ENCODE measurements at regions not wholly inside any gene's neighbourhood (a gene's known extent, or its start where the extent isn't known, plus 50 kb on each side); places are given as distances from the start of the nearest gene placed in this dataset.

GRCh38 chr1:63004868-63005267 lies 220.9 kb downstream of the ATG4C start:
- ChIA-PET RAD21 (ENCODE audit: unreplicated experiment) (interaction anchor here (1.6 kb wide), 1 partner anchor 144 kb away, joined by 10 read pairs; no protein-coding TSS in a partner anchor), SMC1A (ENCODE audit: uncharacterized antibody, unreplicated experiment) (interaction anchor here (1.2 to 1.7 kb wide), 2 partner anchors 92 to 144 kb away, joined by 3 to 6 read pairs; no protein-coding TSS in a partner anchor), CTCF (interaction anchor here (0.6 to 1.5 kb wide), 4 partner anchors 121 to 435 kb away, joined by 3 to 12 read pairs (median 3); no protein-coding TSS in a partner anchor), POLR2A (no interaction called here)
- no peak for DNase-seq (ENCODE audit: low read depth, low spot score)
- H2AFZ ChIP-seq (ENCODE audit: control insufficient read depth, low read depth, low read length) = no peak overlapping the region
- no peak for ATAC-seq
- TF ChIP-seq CTCF (IDR thresholded peaks at IDR 0.05 in 2 of 3, conservative IDR thresholded peaks at IDR 0.05 in 1 of 3; ENCODE audit: control insufficient read depth in 2 of 3, extremely low read depth in 1 of 3, insufficient read depth in 1 of 3, low read depth in 3 of 3, low read length in 3 of 3) (peak in 1 of 3 experiments; percentile 41; a peak in 2 of 6 replicates), E2F4 (IDR thresholded peaks at IDR 0.05; ENCODE audit: low read depth, low read length) (no peak), RBBP5 (conservative IDR thresholded peaks at IDR 0.05) (no peak), TCF3 (IDR thresholded peaks at IDR 0.05; ENCODE audit: borderline replicate concordance, insufficient read depth, low read depth, low read length) (no peak), TARDBP (IDR thresholded peaks at IDR 0.05; ENCODE audit: borderline replicate concordance) (no peak), RB1 (IDR thresholded peaks at IDR 0.05; ENCODE audit: borderline replicate concordance) (no peak), RAD21 (IDR thresholded peaks at IDR 0.05; ENCODE audit: insufficient read depth, low read depth, low read length) (peak; percentile 60), ZBTB4 (CRISPR knock-in tag; IDR thresholded peaks at IDR 0.05) (no peak), PBX3 (IDR thresholded peaks at IDR 0.05; ENCODE audit: insufficient replicate concordance, low read depth, low read length) (no peak)
- FAIRE-seq = no peak
- no peaks in the 10 kb centered on the region for H4K20me1 ChIP-seq (ENCODE audit: control insufficient read depth, insufficient read depth)
- H3K79me2 ChIP-seq (ENCODE audit: control insufficient read depth, insufficient read depth, low read length) = no peaks in the 10 kb centered on the region
- H3K27me3 ChIP-seq (replicated peaks in 1 of 2; ENCODE audit: control insufficient read depth in 2 of 2, insufficient read depth in 2 of 2, low read length in 1 of 2) = no peaks in the 10 kb centered on the region; a peak in 1 of 4 replicates
- 8% methylated on average over 1 of the region's 1 CpG for WGBS (ENCODE audit: insufficient coverage, insufficient replicate concordance, low lambda C conversion rate, missing lambda C conversion rate)
- H3K36me3 ChIP-seq (ENCODE audit: control insufficient read depth in 2 of 2, insufficient read depth in 2 of 2, low read length in 1 of 2) = no peaks in the 10 kb centered on the region
- H3K4me3 ChIP-seq = no peak overlapping the region
- H3K4me2 ChIP-seq (ENCODE audit: control insufficient read depth, insufficient read depth) = no peak overlapping the region
- intact Hi-C loops (cut with micrococcal nuclease; ENCODE audit: unreplicated experiment) = no loop called here
- in situ Hi-C loops (cut with MboI) = no loop called here
- H3K27ac ChIP-seq (ENCODE audit: control insufficient read depth, insufficient read depth) = no peak overlapping the region
- H3K9ac ChIP-seq (ENCODE audit: control insufficient read depth, insufficient read depth, low read length) = no peak overlapping the region
- H3K9me3 ChIP-seq (replicated peaks; ENCODE audit: control insufficient read depth, insufficient read depth, low read length) = no peaks in the 10 kb centered on the region
- BruUV-seq (replicated peaks) = no TSS peak
- no peaks in the 10 kb centered on the region for H3K4me1 ChIP-seq (ENCODE audit: control insufficient read depth, insufficient read depth, low read length)
